BJ (cell line): ENCODE measurements at regions not wholly inside any gene's neighbourhood (a gene's known extent, or its start where the extent isn't known, plus 50 kb on each side); places are given as distances from the start of the nearest gene placed in this dataset.
"Not testable (repeated sequence)": the region's sequence is repeated elsewhere in the genome, so short reads cannot be mapped to it uniquely, and the experiment has no call there.

Source experiments
- CTCF ChIA-PET: fragments of 350-600 bp; formaldehyde crosslinking; extraction: SDS; loops from one replicate; lab custom pipeline; 2021; ENCODE audit warnings: antibody characterized with exemption, inconsistent platforms; lab: Yijun Ruan, JAX
- POLR2A ChIA-PET: fragments of 300-600 bp; sonication (Branson Sonifier 250); formaldehyde crosslinking; extraction: SDS; loops from one replicate; lab custom pipeline; 2021; ENCODE audit warnings: antibody characterized with exemption; lab: Charles Lee
- DNase-seq: peaks from one replicate; pipeline ENCODE4 v3.0.0-alpha.2; 2011; ENCODE audit warnings: low read depth
- H3K27me3 ChIP-seq: 2 replicates; pipeline ENCODE4 v1.6.0; 2011; ENCODE audit warnings: low read length; ENCODE audit not compliant: control insufficient read depth, insufficient read depth
- H3K36me3 ChIP-seq: 2 replicates; pipeline ENCODE4 v1.5.1; 2011; ENCODE audit warnings: low read length; ENCODE audit not compliant: control insufficient read depth, insufficient read depth
- H3K4me3 ChIP-seq: 2 replicates; pipeline ENCODE4 v1.5.1; 2011; ENCODE audit warnings: low read depth, mild to moderate bottlenecking, control low read depth, low read length
- CTCF ChIP-seq: IDR thresholded peaks from 2 replicates; pipeline ENCODE4 v1.5.1; 2011; ENCODE audit warnings: low read depth, mild to moderate bottlenecking, control low read depth, inconsistent platforms, low read length, moderate library complexity; ENCODE audit not compliant: insufficient read depth

GRCh38 chr15:35254062-35254461 is 169.0 kb upstream of the NANOGP8 start:
- Histone ChIP-seq H3K36me3 (no peaks in the 10 kb centered on the region), H3K27me3 (no peaks in the 10 kb centered on the region), H3K4me3 (no peak overlapping the region)
- no peak for TF ChIP-seq CTCF
- DNase-seq: no peak
- POLR2A ChIA-PET: interaction anchor here (0.8 kb wide), 1 partner anchor 10 kb away, joined by 4 read pairs; no protein-coding TSS in a partner anchor
- CTCF ChIA-PET: no interaction called here

- no peaks in the 10 kb centered on the region for H3K36me3 ChIP-seq
- ChIA-PET POLR2A (no interaction called here), CTCF (interaction anchor here (0.6 kb wide), 1 partner anchor 79 kb away, joined by 3 read pairs; no protein-coding TSS in a partner anchor)
- H3K4me3 ChIP-seq: no peak overlapping the region
- no peak for TF ChIP-seq CTCF
- no peaks in the 10 kb centered on the region for H3K27me3 ChIP-seq
- DNase-seq: no peak
Measured at GRCh38 chr15:35252351-35252865, 167.3 kb upstream of the NANOGP8 start.

- Histone ChIP-seq H3K27me3 (no peaks in the 10 kb centered on the region), H3K36me3 (no peaks in the 10 kb centered on the region), H3K4me3 (no peak overlapping the region)
- ChIA-PET CTCF (no interaction called here), POLR2A (no interaction called here)
- no peak for DNase-seq
- TF ChIP-seq CTCF: no peak
Measured at GRCh38 chr15:35247150-35247549, 162.1 kb upstream of the NANOGP8 start.

- no peaks in the 10 kb centered on the region for H3K36me3 ChIP-seq
- POLR2A ChIA-PET: no interaction called here
- no peaks in the 10 kb centered on the region for H3K27me3 ChIP-seq
- no peak for DNase-seq
- H3K4me3 ChIP-seq: no peak overlapping the region
- TF ChIP-seq CTCF: no peak
- CTCF ChIA-PET: no interaction called here
Measured at GRCh38 chr15:35246451-35246850, 161.4 kb upstream of the NANOGP8 start.

GRCh38 chr15:35245681-35246080 is 160.6 kb upstream of the NANOGP8 start:
- CTCF ChIA-PET, H3K36me3 ChIP-seq, POLR2A ChIA-PET, H3K27me3 ChIP-seq, H3K4me3 ChIP-seq, DNase-seq: not testable (repeated sequence)

GRCh38 chr15:35244227-35244626 is 159.1 kb upstream of the NANOGP8 start:
- Histone ChIP-seq H3K4me3 (no peak overlapping the region), H3K27me3 (no peaks in the 10 kb centered on the region), H3K36me3 (no peaks in the 10 kb centered on the region)
- ChIA-PET CTCF (no interaction called here), POLR2A (interaction anchor here (0.7 kb wide), 1 partner anchor 10 kb away, joined by 4 read pairs; no protein-coding TSS in a partner anchor)
- DNase-seq: no peak
- no peak for TF ChIP-seq CTCF
